ENCODE measurements at regions not wholly inside any gene's neighbourhood (a gene's known extent, or its start where the extent isn't known, plus 50 kb on each side); places are given as distances from the start of the nearest gene placed in this dataset.

- H3K79me2 ChIP-seq (ENCODE audit: insufficient read depth), result no peaks in the 10 kb centered on the region
- peak overlapping the region; percentile 67 for H2AFZ ChIP-seq (ENCODE audit: low read depth)
- H3F3A ChIP-seq (replicated peaks; ENCODE audit: insufficient read depth), result peaks cover 2% of the 10 kb centered on the region
- ChIA-PET POLR2A (no interaction called here), CTCF (interaction anchor here (1.2 to 1.7 kb wide), 5 partner anchors 86 to 1067 kb away, joined by 3 to 7 read pairs (median 3); no protein-coding TSS in a partner anchor)
- no peak overlapping the region for H3K9ac ChIP-seq
- H3K9me3 ChIP-seq, result no peaks in the 10 kb centered on the region
- H3K4me2 ChIP-seq, result peak overlapping the region; percentile 24; the same call in 1 of the 2 replicates
- peak; percentile 79 for DNase-seq
- H3K27me3 ChIP-seq (ENCODE audit: insufficient read depth), result no peaks in the 10 kb centered on the region
- peaks cover 15 to 24% of the 10 kb centered on the region in 2 experiments; a peak in 3 of 4 replicates for H3K4me1 ChIP-seq (ENCODE audit: control insufficient read depth in 1 of 2, insufficient read depth in 2 of 2, low read depth in 1 of 2, low read length in 1 of 2)
- no peaks in the 10 kb centered on the region for H4K20me1 ChIP-seq (ENCODE audit: insufficient read depth)
- 31% methylated on average over 2 of the region's 2 CpGs for WGBS (ENCODE audit: low lambda C conversion rate)
- H3K4me3 ChIP-seq (ENCODE audit: low read depth in 2 of 2, low read length in 1 of 2), result no peak overlapping the region; a peak in 1 of 4 replicates
- H3K27ac ChIP-seq (ENCODE audit: low read depth in 2 of 2, low read length in 1 of 2), result peak overlapping the region in 1 of 2 experiments; percentile 89; a peak in 2 of 4 replicates
- no peaks in the 10 kb centered on the region for H3K9me2 ChIP-seq
- H3K36me3 ChIP-seq (replicated peaks in 1 of 2; ENCODE audit: control insufficient read depth in 1 of 2, insufficient read depth in 2 of 2, low read length in 1 of 2), result no peaks in the 10 kb centered on the region
- no peak for TF ChIP-seq TAF1 (IDR thresholded peaks at IDR 0.05; ENCODE audit: borderline replicate concordance, low read depth, low read length)
- peak; percentile 80; the same call in 1 of the 2 replicates for TF ChIP-seq MXI1 (IDR thresholded peaks at IDR 0.05; ENCODE audit: low read depth, low read length)
- TF ChIP-seq GATA2 (CRISPR knock-in tag; IDR thresholded peaks at IDR 0.05), result peak; percentile 97
- no peak for TF ChIP-seq CTCF (IDR thresholded peaks at IDR 0.05)
- TF ChIP-seq CHD2 (IDR thresholded peaks at IDR 0.05; ENCODE audit: low read length, partially characterized antibody), result peak; percentile 87
- TF ChIP-seq RXRA (IDR thresholded peaks at IDR 0.05; ENCODE audit: borderline replicate concordance, low read depth), result no peak
- TF ChIP-seq FOXJ3 (CRISPR knock-in tag; IDR thresholded peaks at IDR 0.05), result peak; percentile 94
- no peak for TF ChIP-seq TEAD4 (IDR thresholded peaks at IDR 0.05; ENCODE audit: borderline replicate concordance, insufficient read depth)
- no peak for TF ChIP-seq USF1 (IDR thresholded peaks at IDR 0.05; ENCODE audit: borderline replicate concordance, low read depth)
- TF ChIP-seq ELF1 (IDR thresholded peaks at IDR 0.05), result no peak
- no peak for TF ChIP-seq MAX (IDR thresholded peaks at IDR 0.05; ENCODE audit: low read depth)
- TF ChIP-seq POLR2AphosphoS5 (IDR thresholded peaks at IDR 0.05; ENCODE audit: low read depth, low read length), result no peak
- no peak for TF ChIP-seq FOXM1 (IDR thresholded peaks at IDR 0.05; ENCODE audit: low read depth)
- TF ChIP-seq FOSL2 (IDR thresholded peaks at IDR 0.05; ENCODE audit: borderline replicate concordance, low read depth), result no peak
- TF ChIP-seq RAD21 (IDR thresholded peaks at IDR 0.05; ENCODE audit: low read length), result peak; percentile 40; the same call in 1 of the 2 replicates
- TF ChIP-seq NFIC (IDR thresholded peaks at IDR 0.05; ENCODE audit: borderline replicate concordance), result no peak
- TF ChIP-seq USF2 (IDR thresholded peaks at IDR 0.05; ENCODE audit: borderline replicate concordance, low read depth, low read length), result no peak
- TF ChIP-seq NRF1 (IDR thresholded peaks at IDR 0.05; ENCODE audit: low read depth, low read length), result no peak
- TF ChIP-seq SMC3 (IDR thresholded peaks at IDR 0.05; ENCODE audit: low read depth, low read length), result peak; percentile 12; the same call in 1 of the 2 replicates
- no peak for TF ChIP-seq SIN3A (IDR thresholded peaks at IDR 0.05; ENCODE audit: borderline replicate concordance, low read depth, low read length)
- TF ChIP-seq YY1 (IDR thresholded peaks at IDR 0.05; ENCODE audit: low read depth), result no peak
- no peak for TF ChIP-seq IRF3 (IDR thresholded peaks at IDR 0.05; ENCODE audit: low read depth, low read length)
- TF ChIP-seq ZBTB33 (IDR thresholded peaks at IDR 0.05; ENCODE audit: borderline replicate concordance, low read depth), result no peak
- TF ChIP-seq RCOR1 (IDR thresholded peaks at IDR 0.05; ENCODE audit: low read length), result peak; percentile 89
- TF ChIP-seq EZH2phosphoT487 (IDR thresholded peaks at IDR 0.05; ENCODE audit: borderline replicate concordance, low read depth), result no peak
- TF ChIP-seq JUND (IDR thresholded peaks at IDR 0.05), result no peak
- peak in 1 of 2 experiments; percentile 95; a peak in 2 of 4 replicates for TF ChIP-seq EP300 (IDR thresholded peaks at IDR 0.05; ENCODE audit: borderline replicate concordance in 1 of 2, low read depth in 1 of 2, low read length in 1 of 2)
These were observed 124.3 kb upstream of the CACNA2D1 start for GRCh38 chr7:82567841-82568240.
